Fibroblast of lung (primary cell): ENCODE measurements at regions not wholly inside any gene's neighbourhood (a gene's known extent, or its start where the extent isn't known, plus 50 kb on each side); places are given as distances from the start of the nearest gene placed in this dataset.

Experiments used
- DNase-seq, 2 donors: peaks; one replicate each; pipeline versions ENCODE4 v3.0.0 to v3.0.0-alpha.2; 2010; ENCODE audit warnings: low read depth in 2 of 2
- H2AFZ ChIP-seq: 2 replicates; pipeline ENCODE4 v1.5.1; 2012; ENCODE audit warnings: low read length, control low read depth, inconsistent platforms
- H3K27ac ChIP-seq: 2 replicates; pipeline ENCODE4 v1.5.1; 2011; ENCODE audit warnings: low read length, control low read depth; ENCODE audit not compliant: insufficient read depth
- H3K27me3 ChIP-seq: 2 replicates; pipeline ENCODE4 v1.5.1; 2011; ENCODE audit warnings: mild to moderate bottlenecking, low read length; ENCODE audit not compliant: control insufficient read depth, insufficient read depth
- H3K36me3 ChIP-seq: 2 replicates; pipeline ENCODE4 v1.5.1; 2011; ENCODE audit warnings: low read length; ENCODE audit not compliant: control insufficient read depth, insufficient read depth
- H3K4me1 ChIP-seq: 2 replicates; pipeline ENCODE4 v1.5.1; 2011; ENCODE audit warnings: low read length; ENCODE audit not compliant: control insufficient read depth, insufficient read depth; ENCODE audit errors: extremely low read depth
- H3K4me2 ChIP-seq: 2 replicates; pipeline ENCODE4 v1.5.1; 2011; ENCODE audit warnings: low read length, control low read depth; ENCODE audit not compliant: insufficient read depth; ENCODE audit errors: extremely low read depth
- H3K4me3 ChIP-seq, 4 experiments: fragments of 200-600 bp in 1 of 4; sonication (generic) in 1 of 4; replicated peaks in 1 of 4; 2 replicates each; pipeline ENCODE4 v1.5.1; 2011 to 2016; ENCODE audit warnings: low read length in 4 of 4, low read depth in 3 of 4, mild to moderate bottlenecking in 3 of 4, control low read depth in 2 of 4, inconsistent platforms in 1 of 4, mixed read lengths in 1 of 4; ENCODE audit not compliant: insufficient read depth in 1 of 4; ENCODE audit errors: control extremely low read depth in 1 of 4
- H3K79me2 ChIP-seq: 2 replicates; pipeline ENCODE4 v1.5.1; 2012; ENCODE audit warnings: mild to moderate bottlenecking, low read length, inconsistent platforms; ENCODE audit not compliant: control insufficient read depth, insufficient read depth
- H3K9ac ChIP-seq: 2 replicates; pipeline ENCODE4 v1.5.1; 2011; ENCODE audit warnings: mild to moderate bottlenecking, low read length, control low read depth; ENCODE audit not compliant: insufficient read depth
- H3K9me3 ChIP-seq: 2 replicates; pipeline ENCODE4 v1.5.1; 2012; ENCODE audit warnings: low read depth, low read length; ENCODE audit not compliant: control insufficient read depth, insufficient read depth
- H4K20me1 ChIP-seq: 2 replicates; pipeline ENCODE4 v1.5.1; 2011; ENCODE audit warnings: low read length; ENCODE audit not compliant: control insufficient read depth, insufficient read depth; ENCODE audit errors: extremely low read depth
- CTCF ChIP-seq, 2 donors: IDR thresholded peaks in 1 of 2; conservative IDR thresholded peaks in 1 of 2; 1 replicate in 1 of 2; 2 replicates in 1 of 2; pipeline ENCODE4 v1.5.1; 2011 to 2012; ENCODE audit warnings: low read length in 2 of 2, control low read depth in 1 of 2, inconsistent platforms in 1 of 2, low read depth in 1 of 2, mild to moderate bottlenecking in 1 of 2
- EZH2 ChIP-seq: IDR thresholded peaks from 2 replicates; pipeline ENCODE4 v1.5.1; 2012; ENCODE audit warnings: low read length, control low read depth, mild to moderate bottlenecking; ENCODE audit errors: missing control alignments

GRCh38 chr2:16852651-16853050 lies 187.0 kb upstream of the CYRIA start:
- DNase-seq = peak in 1 of 2 donors; percentile 65
- H3K9ac ChIP-seq = no peak overlapping the region
- H3K4me2 ChIP-seq = no peak overlapping the region
- H2AFZ ChIP-seq = no peak overlapping the region
- H3K4me3 ChIP-seq = no peak overlapping the region
- no peaks in the 10 kb centered on the region for H3K36me3 ChIP-seq
- H3K4me1 ChIP-seq = no peaks in the 10 kb centered on the region
- no peaks in the 10 kb centered on the region for H3K79me2 ChIP-seq
- no peak overlapping the region for H3K27ac ChIP-seq
- H4K20me1 ChIP-seq = no peaks in the 10 kb centered on the region
- TF ChIP-seq EZH2 (no peak), CTCF (conservative IDR thresholded peaks at IDR 0.05 in 1 of 2, IDR thresholded peaks at IDR 0.05 in 1 of 2; ENCODE audit: low read depth in 1 of 2, low read length in 2 of 2) (no peak)
- H3K27me3 ChIP-seq = no peaks in the 10 kb centered on the region
- no peaks in the 10 kb centered on the region for H3K9me3 ChIP-seq

- Histone ChIP-seq H3K9ac (no peak overlapping the region), H3K9me3 (no peaks in the 10 kb centered on the region), H2AFZ (no peak overlapping the region), H3K27me3 (no peaks in the 10 kb centered on the region), H3K36me3 (no peaks in the 10 kb centered on the region), H3K79me2 (no peaks in the 10 kb centered on the region), H3K4me2 (no peak overlapping the region), H3K4me1 (no peaks in the 10 kb centered on the region), H4K20me1 (no peaks in the 10 kb centered on the region), H3K4me3 (no peak overlapping the region), H3K27ac (no peak overlapping the region)
- no peak for DNase-seq
- TF ChIP-seq EZH2 (no peak), CTCF (conservative IDR thresholded peaks at IDR 0.05 in 1 of 2, IDR thresholded peaks at IDR 0.05 in 1 of 2; ENCODE audit: low read depth in 1 of 2, low read length in 2 of 2) (no peak)
These were observed 185.5 kb upstream of the CYRIA start for GRCh38 chr2:16851126-16851525.

GRCh38 chr2:16840496-16841172 lies 175.0 kb upstream of the CYRIA start:
- Histone ChIP-seq H2AFZ (no peak overlapping the region), H3K4me2 (no peak overlapping the region)
- no peak for DNase-seq

More at GRCh38 chr2:16840496-16841172, 175.0 kb upstream of the CYRIA start:
- Histone ChIP-seq H3K4me3 (no peak overlapping the region), H3K27ac (no peak overlapping the region), H4K20me1 (no peaks in the 10 kb centered on the region), H3K9me3 (no peaks in the 10 kb centered on the region), H3K36me3 (no peaks in the 10 kb centered on the region), H3K27me3 (no peaks in the 10 kb centered on the region), H3K9ac (no peak overlapping the region), H3K79me2 (no peaks in the 10 kb centered on the region), H3K4me1 (no peaks in the 10 kb centered on the region)
- TF ChIP-seq EZH2 (no peak), CTCF (conservative IDR thresholded peaks at IDR 0.05 in 1 of 2, IDR thresholded peaks at IDR 0.05 in 1 of 2; ENCODE audit: low read depth in 1 of 2, low read length in 2 of 2) (no peak)
